GM19324 (cell line): ENCODE measurements at regions not wholly inside any gene's neighbourhood (a gene's known extent, or its start where the extent isn't known, plus 50 kb on each side); places are given as distances from the start of the nearest gene placed in this dataset.
A peak's percentile ranks its signal among the peaks of the same experiment; 100 is the strongest.

ENCODE experiments used
- ATAC-seq: cut with Tn5 transposase; IDR thresholded peaks from one replicate; pipeline ENCODE4 v1.9.1; 2021; ENCODE audit warnings: mild to moderate bottlenecking, moderate library complexity; ENCODE audit not compliant: unreplicated experiment, low FRiP score

DNA sequence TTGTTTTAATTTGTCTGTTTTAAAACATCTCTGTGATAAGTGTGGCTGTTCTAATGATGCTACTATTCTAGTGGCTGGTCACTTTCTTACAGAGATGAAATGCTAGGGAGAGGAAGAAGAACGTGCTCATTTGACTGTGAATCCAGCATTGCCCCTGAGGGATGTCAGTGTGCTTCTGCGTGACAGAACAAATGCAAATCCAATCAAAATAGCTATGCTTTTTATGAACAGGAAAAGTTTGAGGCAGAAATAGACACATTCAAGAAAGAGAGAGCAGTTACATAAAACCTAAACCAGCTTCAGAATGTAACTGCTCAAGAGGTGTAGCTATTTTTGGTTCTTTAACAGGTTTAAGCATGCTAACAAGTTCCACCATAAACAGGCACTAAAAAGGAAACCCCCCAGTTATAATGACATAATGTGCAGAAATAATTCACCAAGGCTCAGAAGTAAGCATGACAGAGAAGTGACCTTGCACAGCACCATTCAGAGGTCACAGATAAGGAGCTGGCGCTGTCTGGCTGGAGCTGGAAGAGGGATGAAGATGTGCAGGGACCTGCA is 385.3 kb downstream of the EPM2A start:
- ATAC-seq, result peak; percentile 88

DNA sequence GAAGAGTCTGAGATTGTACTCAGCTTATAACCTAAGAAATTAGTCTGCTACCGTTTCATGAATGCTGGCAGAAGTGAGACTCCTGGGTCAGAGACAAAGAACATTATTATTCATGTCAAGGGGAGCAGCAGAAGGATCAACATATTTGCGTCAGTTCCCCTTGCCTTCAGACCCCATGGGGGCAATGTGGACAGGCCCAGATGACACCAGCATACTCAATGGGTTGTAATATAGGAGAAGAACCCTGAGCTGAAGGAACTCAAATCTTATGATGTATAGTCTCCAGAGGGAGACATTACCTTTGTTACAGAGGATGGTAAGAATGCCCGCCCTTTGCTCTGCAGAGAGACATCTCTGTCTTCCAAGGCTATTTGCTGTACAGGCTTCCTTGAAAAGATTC is 384.4 kb downstream of the EPM2A start:
- ATAC-seq, result no peak

- no peak for ATAC-seq
Measured at GRCh38 chr6:145352382-145353080, 382.8 kb downstream of the EPM2A start.

DNA sequence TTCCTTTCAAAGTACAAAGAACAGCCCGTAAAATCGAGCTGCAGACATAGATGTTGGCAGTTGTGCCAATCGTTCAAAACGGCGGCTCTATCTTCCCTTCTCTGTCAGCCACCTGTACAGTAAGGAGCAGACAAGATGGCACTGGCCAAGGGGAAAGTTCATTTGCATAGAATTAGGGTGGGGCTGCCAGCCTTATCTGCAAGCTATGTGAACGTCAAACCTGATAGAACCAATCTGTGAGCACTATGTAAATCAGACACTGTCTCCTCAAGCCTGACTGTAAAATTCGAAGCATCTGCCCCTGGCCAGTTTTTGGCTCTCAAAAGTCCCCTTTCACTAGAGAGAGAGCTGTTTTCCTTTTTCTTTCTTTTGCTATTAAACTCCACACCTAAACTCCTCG is 374.5 kb downstream of the EPM2A start:
- ATAC-seq, result no peak

DNA sequence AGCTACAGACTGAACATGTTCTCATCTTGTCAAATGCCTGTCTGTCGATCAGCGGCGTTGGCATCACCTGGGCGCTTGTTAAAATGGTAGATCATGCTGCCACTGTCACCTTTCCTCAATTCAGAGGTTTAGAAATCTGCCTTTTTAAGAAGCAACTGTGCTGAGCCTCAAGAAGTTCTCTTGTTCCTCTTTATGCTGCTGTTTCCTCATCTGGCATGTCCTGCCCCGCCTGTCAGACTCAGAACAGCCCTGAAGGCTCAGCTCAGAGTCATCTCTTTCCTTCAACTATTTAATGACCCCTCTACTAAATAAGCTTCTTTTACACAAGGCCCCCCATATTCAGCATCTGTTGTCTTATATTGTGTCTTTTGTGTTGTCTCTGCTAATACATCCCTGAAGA is 368.2 kb downstream of the EPM2A start:
- no peak for ATAC-seq

GRCh38 chr6:145368075-145368474 is 367.2 kb downstream of the EPM2A start:
- no peak for ATAC-seq

GRCh38 chr6:145370559-145370958 is 364.8 kb downstream of the EPM2A start:
- ATAC-seq, result no peak

DNA sequence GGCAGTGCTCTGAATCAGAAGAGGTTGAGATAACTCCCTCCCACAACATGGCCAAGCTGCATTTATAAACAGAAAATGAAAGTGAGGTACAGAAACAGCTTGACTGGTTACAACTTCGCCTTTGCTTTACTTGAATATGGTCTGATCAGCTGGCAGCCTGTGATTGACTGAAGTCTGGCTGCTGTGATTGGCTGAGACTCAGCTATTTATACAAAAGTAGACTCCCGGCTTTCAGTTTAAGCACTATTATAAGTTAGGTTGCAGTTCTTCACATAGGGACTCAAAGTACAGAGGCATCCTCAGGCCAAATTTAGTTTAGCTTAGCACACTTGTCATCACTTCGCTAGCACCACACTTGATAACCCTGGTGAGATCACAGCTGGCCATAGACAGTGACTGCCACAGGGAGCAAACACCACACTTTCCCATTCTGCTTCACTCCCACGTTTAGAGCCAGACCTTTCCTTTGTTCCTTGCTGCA is 362.6 kb downstream of the EPM2A start:
- ATAC-seq, result peak; percentile 97

DNA sequence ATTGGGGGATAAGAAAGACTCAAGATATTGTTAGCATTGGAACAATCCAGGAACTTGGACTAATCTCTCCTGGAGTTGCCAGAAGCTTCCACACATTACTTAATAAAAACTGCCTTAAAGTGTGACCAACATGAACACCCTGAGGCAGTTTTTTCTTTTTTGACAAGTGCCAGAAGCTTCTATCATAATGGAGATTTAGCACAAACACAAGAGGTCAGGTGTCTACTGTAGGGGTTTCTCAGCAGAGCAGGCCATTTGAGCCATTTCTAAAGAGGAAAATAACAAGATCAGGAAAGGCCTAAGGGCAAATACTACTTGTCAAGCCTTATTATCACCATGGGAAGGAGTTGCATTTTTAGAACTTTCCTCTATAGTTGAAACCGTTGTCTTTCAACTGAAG is 361.5 kb downstream of the EPM2A start:
- ATAC-seq, result no peak

DNA sequence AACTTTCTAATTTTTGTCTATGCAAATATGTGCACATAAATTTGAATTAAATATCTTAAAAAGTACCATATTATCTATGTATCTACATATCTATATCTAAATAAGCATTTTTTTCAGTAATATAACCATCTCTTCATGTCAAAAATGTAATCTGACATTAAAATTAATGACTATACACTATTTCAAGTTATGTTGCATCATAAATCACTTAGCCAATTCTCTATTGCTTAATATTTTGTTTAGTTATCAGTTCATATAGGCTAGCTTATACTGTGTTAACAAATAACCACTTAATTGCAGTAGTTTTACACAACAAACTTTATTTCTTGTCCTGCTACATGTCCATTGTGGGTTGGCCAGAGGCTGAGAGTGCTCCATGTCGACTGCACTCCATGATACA is 360.8 kb downstream of the EPM2A start:
- ATAC-seq, result no peak

- ATAC-seq, result no peak
Measured at GRCh38 chr6:145375502-145375901, 359.8 kb downstream of the EPM2A start.

GRCh38 chr6:145380186-145380585 is 355.1 kb downstream of the EPM2A start:
- ATAC-seq, result no peak

GRCh38 chr6:145381941-145382340 is 353.4 kb downstream of the EPM2A start:
- ATAC-seq, result no peak

DNA sequence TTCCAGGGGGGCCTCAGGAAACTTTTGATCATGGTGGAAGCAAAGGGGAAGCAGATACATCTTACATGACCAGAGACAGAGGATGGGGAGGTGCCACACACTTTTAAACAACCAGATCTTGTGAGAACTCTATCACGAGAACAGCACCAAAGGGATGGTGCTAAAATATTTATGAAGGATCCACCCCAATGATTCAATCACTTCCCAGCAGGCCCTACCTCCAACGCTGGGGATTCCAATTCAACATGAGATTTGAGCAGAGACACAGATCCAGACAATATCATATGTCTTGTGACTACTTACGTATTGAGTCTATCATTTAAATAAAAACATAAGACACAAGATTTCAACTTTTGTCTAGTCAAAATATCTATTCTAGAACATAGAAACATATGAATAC is 351.9 kb downstream of the EPM2A start:
- ATAC-seq, result no peak

GRCh38 chr6:145384503-145384902 is 350.8 kb downstream of the EPM2A start:
- no peak for ATAC-seq

DNA sequence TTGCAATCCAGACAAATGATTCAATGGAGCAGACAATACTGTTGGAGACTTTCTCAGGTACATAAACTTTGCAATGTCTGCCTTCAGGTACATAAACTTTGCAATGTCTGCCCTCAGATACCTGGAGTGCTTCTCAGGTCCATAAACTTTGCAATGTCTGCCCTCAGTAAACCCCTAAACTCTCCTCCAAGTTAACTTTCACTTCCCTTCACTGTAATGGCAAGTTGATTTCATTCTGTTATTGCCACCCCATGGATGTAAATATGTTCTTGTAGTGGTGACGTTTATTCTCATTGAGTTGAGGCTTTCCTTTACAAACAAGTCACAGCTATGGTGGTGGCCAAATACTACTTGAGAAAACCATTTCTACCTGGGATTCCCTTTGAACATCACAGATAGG is 338.8 kb downstream of the EPM2A start:
- no peak for ATAC-seq

DNA sequence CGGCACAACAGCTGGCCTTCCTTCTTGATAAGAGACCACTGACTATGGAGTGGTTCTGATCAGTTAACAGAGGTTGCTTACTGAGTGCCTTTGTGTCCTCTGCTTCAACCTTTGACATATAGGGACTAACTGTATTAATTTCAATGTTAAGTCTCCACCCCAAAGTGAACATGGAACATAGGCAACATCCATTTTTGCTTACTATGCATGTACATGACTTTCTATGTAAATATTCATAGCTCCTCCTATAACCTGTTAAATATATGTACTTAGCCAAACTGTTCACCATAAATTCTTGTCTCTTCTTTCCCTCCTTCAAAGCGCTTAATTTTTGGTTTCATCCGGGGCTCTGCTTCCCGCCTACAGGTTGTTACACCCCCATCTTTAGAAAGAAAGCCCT is 334.8 kb downstream of the EPM2A start:
- no peak for ATAC-seq

DNA sequence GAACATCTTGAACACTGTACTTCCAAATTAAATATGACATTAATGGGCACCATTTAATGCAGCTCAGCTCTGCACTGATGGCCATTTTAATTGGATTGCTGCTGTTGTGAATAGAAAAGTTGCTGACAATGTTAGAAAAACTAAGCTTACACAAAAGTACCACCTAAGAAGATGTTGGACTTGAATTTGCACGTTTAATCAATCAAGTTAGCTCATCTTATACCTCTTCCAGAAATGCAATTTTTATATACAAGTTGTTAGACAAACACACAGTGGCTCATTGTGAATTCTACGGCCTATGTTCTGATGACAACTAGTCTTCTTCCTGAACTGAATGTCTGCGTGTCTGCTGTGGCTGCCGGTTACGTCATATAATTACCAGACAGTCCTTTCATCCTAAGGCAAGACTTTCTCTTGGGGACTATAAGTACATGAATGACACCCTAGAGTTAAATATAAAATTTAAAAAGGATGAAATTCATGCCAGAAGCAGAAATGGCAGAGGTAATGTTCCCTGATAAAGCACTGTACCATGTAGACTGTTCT is 330.2 kb downstream of the EPM2A start:
- ATAC-seq, result no peak

- ATAC-seq, result no peak
Measured at GRCh38 chr6:145406783-145407182, 328.5 kb downstream of the EPM2A start.

GRCh38 chr6:145415616-145416015 is 319.7 kb downstream of the EPM2A start:
- ATAC-seq, result no peak

DNA sequence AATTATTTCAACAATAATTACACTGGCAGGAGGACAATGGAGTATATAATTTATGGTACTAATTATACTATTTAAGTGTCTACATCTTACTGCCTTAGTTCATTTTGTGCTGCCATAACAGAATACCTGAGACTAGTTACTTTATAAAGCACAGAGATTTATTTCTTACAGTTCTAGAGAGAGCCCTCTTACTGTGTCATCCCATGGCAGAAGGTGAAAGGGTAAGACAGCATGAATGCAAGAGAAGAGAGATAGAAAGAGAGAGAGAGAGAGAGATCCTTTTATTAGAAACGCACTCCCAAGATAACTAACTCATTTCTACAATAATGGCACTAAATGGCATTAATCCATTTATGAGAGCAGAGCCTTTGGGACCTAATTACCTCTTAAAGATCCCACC is 314.7 kb downstream of the EPM2A start:
- no peak for ATAC-seq

DNA sequence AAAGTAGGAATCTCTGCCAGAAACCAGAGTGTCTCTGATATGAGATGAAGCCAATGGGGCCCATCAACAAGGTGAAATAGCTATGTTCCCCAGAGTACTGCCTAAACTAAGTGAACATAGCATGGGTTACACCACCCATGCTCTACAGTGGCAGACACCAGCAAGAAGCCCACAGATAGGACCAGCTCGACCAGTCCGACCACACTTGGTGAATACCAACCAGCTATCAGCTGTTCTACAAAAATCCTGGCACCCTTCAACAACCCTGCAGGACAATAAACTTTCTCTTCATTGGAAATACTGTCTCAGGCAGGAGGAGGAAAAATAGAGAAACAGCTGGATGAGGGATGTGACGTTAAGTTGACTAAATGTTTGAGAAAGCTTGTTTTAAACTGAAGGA is 311.4 kb downstream of the EPM2A start:
- no peak for ATAC-seq
